HCT116 (cell line): ENCODE measurements at regions not wholly inside any gene's neighbourhood (a gene's known extent, or its start where the extent isn't known, plus 50 kb on each side); places are given as distances from the start of the nearest gene placed in this dataset.

Experiments
- ATAC-seq: fragments of 200-7000 bp; cut with Tn5 transposase; 2 replicates; pipeline ENCODE4 v1.9.1; 2020; ENCODE audit warnings: mild to moderate bottlenecking, moderate library complexity
- BruUV-seq: library from RNA; stranded (reverse); fragments of 400-500 nt; replicated peaks from 2 replicates; lab custom pipeline; 2021; lab: Mats Ljungman, UMichigan
- CTCF ChIA-PET: fragments of 300-600 bp; sonication (Branson Sonifier 250); formaldehyde crosslinking; loops from one replicate; lab custom pipeline; 2021; ENCODE audit warnings: antibody characterized with exemption; lab: Charles Lee
- POLR2A ChIA-PET: fragments of 300-600, 350-600 bp; sonication (Branson Sonifier 250); formaldehyde crosslinking; loops from one replicate; lab custom pipeline; 2021; ENCODE audit warnings: antibody characterized with exemption; lab: Charles Lee
- RAD21 ChIA-PET, 2 experiments: fragments of 300-600 bp; sonication (Branson Sonifier 250); formaldehyde crosslinking; loops; one replicate each; lab custom pipeline; 2023; ENCODE audit warnings: low total read pairs in 2 of 2; ENCODE audit not compliant: uncharacterized antibody in 2 of 2, unreplicated experiment in 2 of 2, low non-redundant PET in 1 of 2; lab: Charles Lee
- DNase-seq: peaks from one replicate; pipeline ENCODE4 v3.0.0-alpha.2; 2010; ENCODE audit warnings: low read depth, low spot score
- H2AFZ ChIP-seq: fragments of 200-600 bp; shearing (Covaris generic), sonication (generic); 2 replicates; pipeline ENCODE4 v1.6.1; 2017; ENCODE audit warnings: low read depth, mixed run types, mixed read lengths, antibody characterized with exemption, low read length; ENCODE audit not compliant: poor library complexity, severe bottlenecking
- H3K27ac ChIP-seq: 2 replicates; pipeline ENCODE4 v1.5.1; 2012; ENCODE audit warnings: low read depth, low read length
- H3K27me3 ChIP-seq: fragments of 200-600 bp; sonication (generic); 2 replicates; pipeline ENCODE4 v1.6.1; 2016; ENCODE audit warnings: mixed run types, low read length, mixed read lengths; ENCODE audit not compliant: insufficient read depth
- H3K36me3 ChIP-seq, 2 experiments: fragments of 200-500 bp in 1 of 2; fragments of 200-600 bp in 1 of 2; sonication (Bioruptor generic) in 1 of 2; sonication (generic) in 1 of 2; 2 replicates each; pipeline versions ENCODE4 v1.5.1 to v1.6.1; 2014 to 2016; ENCODE audit warnings: low read length in 2 of 2, inconsistent platforms in 1 of 2, mixed read lengths in 1 of 2, mixed run types in 1 of 2; ENCODE audit not compliant: insufficient read depth in 2 of 2, control insufficient read depth in 1 of 2
- H3K4me1 ChIP-seq, 2 experiments: fragments of 200-600 bp in 1 of 2; sonication (generic) in 1 of 2; 2 replicates each; pipeline versions ENCODE4 v1.5.1 to v1.6.1; 2012 to 2017; ENCODE audit warnings: low read length in 2 of 2, inconsistent platforms in 1 of 2, mild to moderate bottlenecking in 1 of 2, mixed read lengths in 1 of 2, mixed run types in 1 of 2, moderate library complexity in 1 of 2; ENCODE audit not compliant: insufficient read depth in 2 of 2, control insufficient read depth in 1 of 2
- H3K4me2 ChIP-seq: fragments of 200-600 bp; sonication (generic); 2 replicates; pipeline ENCODE4 v1.6.1; 2017; ENCODE audit warnings: mixed run types, low read length, mixed read lengths
- H3K4me3 ChIP-seq, 2 experiments: fragments of 200-600 bp in 1 of 2; sonication (generic) in 1 of 2; replicated peaks in 1 of 2; 2 replicates each; pipeline ENCODE4 v1.5.1; 2011 to 2016; ENCODE audit warnings: low read length in 2 of 2, control low read depth in 1 of 2, low read depth in 1 of 2, mild to moderate bottlenecking in 1 of 2, mixed read lengths in 1 of 2, mixed run types in 1 of 2
- H3K79me2 ChIP-seq: fragments of 200-600 bp; sonication (generic); 2 replicates; pipeline ENCODE4 v1.6.1; 2017; ENCODE audit warnings: mild to moderate bottlenecking, mixed run types, low read length, moderate library complexity, mixed read lengths; ENCODE audit not compliant: insufficient read depth
- H3K9ac ChIP-seq: fragments of 200-600 bp; sonication (generic); 2 replicates; pipeline ENCODE4 v1.6.1; 2016; ENCODE audit warnings: low read length, mixed read lengths
- H3K9me2 ChIP-seq: fragments of 200-600 bp; sonication (generic), shearing (Covaris generic); 2 replicates; pipeline ENCODE4 v1.6.1; 2017; ENCODE audit warnings: mixed run types, mild to moderate bottlenecking, moderate library complexity; ENCODE audit not compliant: insufficient read depth
- H3K9me3 ChIP-seq, 2 experiments: fragments of 200-500 bp in 1 of 2; fragments of 200-600 bp in 1 of 2; sonication (Bioruptor generic) in 1 of 2; sonication (generic) in 1 of 2; 2 replicates each; pipeline ENCODE4 v1.6.1; 2014 to 2017; ENCODE audit warnings: low read length in 2 of 2, mixed read lengths in 2 of 2, inconsistent platforms in 1 of 2, low read depth in 1 of 2, mild to moderate bottlenecking in 1 of 2, mixed run types in 1 of 2, moderate library complexity in 1 of 2; ENCODE audit not compliant: control insufficient read depth in 1 of 2, insufficient read depth in 1 of 2
- H4K20me1 ChIP-seq: fragments of 200-600 bp; sonication (generic), shearing (Covaris generic); 2 replicates; pipeline ENCODE4 v1.6.1; 2017; ENCODE audit warnings: mixed run types, mild to moderate bottlenecking, moderate library complexity; ENCODE audit not compliant: insufficient read depth
- CBX3 ChIP-seq: IDR thresholded peaks from 2 replicates; pipeline ENCODE4 v1.6.1; 2012; ENCODE audit warnings: low read depth
- CEBPB ChIP-seq: IDR thresholded peaks from 2 replicates; pipeline ENCODE4 v1.6.1; 2012; ENCODE audit warnings: low read depth
- EGR1 ChIP-seq: IDR thresholded peaks from 2 replicates; pipeline ENCODE4 v1.6.1; 2012; ENCODE audit warnings: low read depth
- ELF1 ChIP-seq: IDR thresholded peaks from 2 replicates; pipeline ENCODE4 v1.6.1; 2012; ENCODE audit warnings: low read depth, borderline replicate concordance
- EZH2 ChIP-seq: fragments of 200-600 bp; sonication (generic); IDR thresholded peaks from 2 replicates; pipeline ENCODE4 v1.6.1; 2017; ENCODE audit warnings: antibody characterized with exemption, mixed run types
- EZH2phosphoT487 ChIP-seq: fragments of 200-600 bp; IDR thresholded peaks from 2 replicates; pipeline ENCODE4 v1.6.1; 2018; ENCODE audit warnings: antibody characterized with exemption, borderline replicate concordance
- FOSL1 ChIP-seq: IDR thresholded peaks from 2 replicates; pipeline ENCODE4 v1.6.1; 2012; ENCODE audit warnings: low read depth
- JUND ChIP-seq: IDR thresholded peaks from 2 replicates; pipeline ENCODE4 v1.6.1; 2012
- POLR2A ChIP-seq: IDR thresholded peaks from 2 replicates; pipeline ENCODE4 v1.7.0; 2011; ENCODE audit warnings: borderline replicate concordance; ENCODE audit not compliant: insufficient read depth, insufficient read length; ENCODE audit errors: extremely low read depth
- POLR2AphosphoS5 ChIP-seq: IDR thresholded peaks from 2 replicates; pipeline ENCODE4 v1.6.1; 2011; ENCODE audit warnings: mild to moderate bottlenecking, low read depth, low read length, moderate library complexity
- RAD21 ChIP-seq: IDR thresholded peaks from 2 replicates; pipeline ENCODE4 v1.6.1; 2012; ENCODE audit warnings: low read depth, mild to moderate bottlenecking
- SIN3A ChIP-seq: IDR thresholded peaks from 2 replicates; pipeline ENCODE4 v1.6.1; 2012; ENCODE audit warnings: low read depth
- SP1 ChIP-seq: IDR thresholded peaks from 2 replicates; pipeline ENCODE4 v1.6.1; 2012; ENCODE audit warnings: low read depth
- SRF ChIP-seq: IDR thresholded peaks from 2 replicates; pipeline ENCODE4 v1.6.1; 2012; ENCODE audit warnings: low read depth
- TCF7L2 ChIP-seq: IDR thresholded peaks from 2 replicates; pipeline ENCODE4 v1.7.0; 2011; ENCODE audit warnings: borderline replicate concordance, inconsistent platforms; ENCODE audit not compliant: insufficient read depth, insufficient read length; ENCODE audit errors: extremely low read depth
- YY1 ChIP-seq: IDR thresholded peaks from 2 replicates; pipeline ENCODE4 v1.6.1; 2011; ENCODE audit warnings: low read length, low read depth, moderate library complexity, mild to moderate bottlenecking; ENCODE audit not compliant: insufficient replicate concordance; ENCODE audit errors: extremely low read depth
- ZNF274 ChIP-seq: fragments of 200-500 bp; sonication (Bioruptor generic); IDR thresholded peaks from 2 replicates; pipeline ENCODE4 v1.6.1; 2014; ENCODE audit warnings: mild to moderate bottlenecking, low read depth, low read length, inconsistent platforms
- intact Hi-C: fragments of 100-400 bp; cut with micrococcal nuclease; formaldehyde crosslinking; loops from 2 replicates; pipeline ENCODE4 v1.10.0; 2022
- TF ChIP-seq, protein P1 (sequence below): IDR thresholded peaks from 2 replicates; pipeline ENCODE4 v1.6.1; 2011; ENCODE audit warnings: mild to moderate bottlenecking, low read length, moderate library complexity; ENCODE audit not compliant: insufficient replicate concordance; ENCODE audit errors: extremely low read depth
- TF ChIP-seq, protein P2 (sequence below): IDR thresholded peaks from 2 replicates; pipeline ENCODE4 v1.6.1; 2012

DNA sequence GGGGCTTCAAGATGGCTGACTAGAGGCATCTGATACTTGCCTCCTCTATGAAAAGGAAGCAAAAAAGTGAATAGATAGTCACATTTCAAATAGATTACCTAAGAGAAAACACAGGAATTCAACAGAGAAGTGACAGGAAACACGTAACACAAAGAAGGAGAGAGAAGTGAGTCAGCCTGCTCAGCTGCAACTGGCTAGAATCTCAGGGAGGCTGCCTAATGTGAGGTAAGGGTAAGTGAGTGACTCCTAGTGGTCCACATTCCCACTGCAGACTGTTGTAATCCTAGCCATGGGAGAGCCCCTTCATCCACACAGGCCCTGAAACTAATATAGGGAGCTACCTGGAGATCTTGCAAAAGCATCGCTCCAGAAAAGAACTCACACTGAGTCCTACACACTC, 179.2 kb downstream of the SLC7A11 start (continued):
- TF ChIP-seq TCF7L2, result no peak
- TF ChIP-seq, protein P1, sequence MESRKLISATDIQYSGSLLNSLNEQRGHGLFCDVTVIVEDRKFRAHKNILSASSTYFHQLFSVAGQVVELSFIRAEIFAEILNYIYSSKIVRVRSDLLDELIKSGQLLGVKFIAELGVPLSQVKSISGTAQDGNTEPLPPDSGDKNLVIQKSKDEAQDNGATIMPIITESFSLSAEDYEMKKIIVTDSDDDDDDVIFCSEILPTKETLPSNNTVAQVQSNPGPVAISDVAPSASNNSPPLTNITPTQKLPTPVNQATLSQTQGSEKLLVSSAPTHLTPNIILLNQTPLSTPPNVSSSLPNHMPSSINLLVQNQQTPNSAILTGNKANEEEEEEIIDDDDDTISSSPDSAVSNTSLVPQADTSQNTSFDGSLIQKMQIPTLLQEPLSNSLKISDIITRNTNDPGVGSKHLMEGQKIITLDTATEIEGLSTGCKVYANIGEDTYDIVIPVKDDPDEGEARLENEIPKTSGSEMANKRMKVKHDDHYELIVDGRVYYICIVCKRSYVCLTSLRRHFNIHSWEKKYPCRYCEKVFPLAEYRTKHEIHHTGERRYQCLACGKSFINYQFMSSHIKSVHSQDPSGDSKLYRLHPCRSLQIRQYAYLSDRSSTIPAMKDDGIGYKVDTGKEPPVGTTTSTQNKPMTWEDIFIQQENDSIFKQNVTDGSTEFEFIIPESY, result no peak
- TF ChIP-seq SRF, result no peak
- no peak for TF ChIP-seq EGR1
- no peak for TF ChIP-seq CBX3
- TF ChIP-seq SP1, result no peak

DNA sequence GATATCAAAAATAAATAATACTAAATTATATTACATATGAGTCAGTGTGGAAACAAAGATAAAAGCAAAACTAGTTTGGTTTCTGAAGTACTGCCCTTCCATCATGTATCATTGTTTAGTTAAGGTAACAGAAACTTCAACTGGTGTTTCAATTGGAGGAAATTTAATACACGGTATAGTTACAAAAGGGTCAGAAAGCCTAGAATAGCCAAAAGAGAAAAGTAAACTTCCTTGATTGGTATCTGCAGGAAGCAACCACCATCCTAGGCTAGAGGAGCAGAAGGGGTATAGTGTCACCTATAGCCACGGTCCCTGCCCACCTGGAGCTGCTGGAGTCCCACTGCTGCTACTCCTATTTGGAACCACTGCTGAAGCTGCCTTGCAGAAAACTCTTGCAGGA, 185.6 kb downstream of the SLC7A11 start:
- no peak overlapping the region for H3K4me2 ChIP-seq
- TF ChIP-seq POLR2AphosphoS5, result no peak
- TF ChIP-seq, protein P1, result no peak
- TF ChIP-seq, protein P2, sequence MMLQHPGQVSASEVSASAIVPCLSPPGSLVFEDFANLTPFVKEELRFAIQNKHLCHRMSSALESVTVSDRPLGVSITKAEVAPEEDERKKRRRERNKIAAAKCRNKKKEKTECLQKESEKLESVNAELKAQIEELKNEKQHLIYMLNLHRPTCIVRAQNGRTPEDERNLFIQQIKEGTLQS, result no peak
- TF ChIP-seq YY1, result no peak
- TF ChIP-seq EZH2, result no peak
- TF ChIP-seq POLR2A, result no peak
- TF ChIP-seq RAD21, result no peak
- TF ChIP-seq ELF1, result no peak
- no peak for TF ChIP-seq SRF
- no peak for TF ChIP-seq CEBPB
- no peak for TF ChIP-seq EZH2phosphoT487
- TF ChIP-seq FOSL1, result no peak
- TF ChIP-seq ZNF274, result no peak
- TF ChIP-seq SIN3A, result no peak
- no peak for TF ChIP-seq JUND

More for the DNA sequence above, 185.6 kb downstream of the SLC7A11 start:
- ChIA-PET RAD21 (no interaction called here), CTCF (no interaction called here), POLR2A (no interaction called here)
- no peak overlapping the region for H3K27ac ChIP-seq
- H3K36me3 ChIP-seq, result no peaks in the 10 kb centered on the region
- no peaks in the 10 kb centered on the region for H3K79me2 ChIP-seq
- no peak for ATAC-seq
- BruUV-seq, result no TSS peak
- H4K20me1 ChIP-seq, result no peaks in the 10 kb centered on the region
- H3K27me3 ChIP-seq, result no peaks in the 10 kb centered on the region
- no peak overlapping the region for H3K4me3 ChIP-seq
- H3K9ac ChIP-seq, result no peak overlapping the region
- H3K9me2 ChIP-seq, result no peaks in the 10 kb centered on the region
- no peak overlapping the region for H2AFZ ChIP-seq
- peaks cover 9 to 23% of the 10 kb centered on the region in 2 experiments for H3K4me1 ChIP-seq
- intact Hi-C loops, result no loop called here
- H3K9me3 ChIP-seq, result no peaks in the 10 kb centered on the region
- no peak for DNase-seq
